ENCODE measurements at regions not wholly inside any gene's neighbourhood (a gene's known extent, or its start where the extent isn't known, plus 50 kb on each side); places are given as distances from the start of the nearest gene placed in this dataset.

DNA sequence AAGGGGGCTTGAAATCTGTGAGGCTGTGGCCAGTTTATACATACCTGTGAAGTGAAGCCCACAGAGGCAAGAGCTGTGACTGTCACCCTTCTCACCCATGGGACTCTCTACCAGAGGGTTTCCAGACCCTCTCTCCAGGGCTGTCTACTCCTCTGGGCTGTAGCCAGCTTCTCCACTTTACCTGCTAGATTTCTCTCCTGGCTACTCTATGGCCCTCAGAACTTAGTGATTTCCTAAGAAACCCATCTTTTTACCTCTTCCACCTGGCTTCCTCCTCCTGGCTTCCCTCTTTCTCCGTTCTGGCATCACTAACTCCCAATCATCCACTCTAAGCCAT, 78.0 kb downstream of the SEC61B start:
- Histone ChIP-seq H3K27me3 (no peaks in the 10 kb centered on the region), H3K4me1 (peaks cover 18 to 33% (median 26%) of the 10 kb centered on the region in 10 experiments), H3K4me3 (no peak overlapping the region), H3K4me2 (no peak overlapping the region), H3K27ac (no peak overlapping the region), H4K20me1 (no peaks in the 10 kb centered on the region), H3K9me3 (replicated peaks in 1 of 11) (no peaks in the 10 kb centered on the region), H3K36me3 (no peaks in the 10 kb centered on the region), H3K9ac (no peak overlapping the region)
- TF ChIP-seq Cebpa-rat (IDR thresholded peaks at IDR 0.05), result no peak

DNA sequence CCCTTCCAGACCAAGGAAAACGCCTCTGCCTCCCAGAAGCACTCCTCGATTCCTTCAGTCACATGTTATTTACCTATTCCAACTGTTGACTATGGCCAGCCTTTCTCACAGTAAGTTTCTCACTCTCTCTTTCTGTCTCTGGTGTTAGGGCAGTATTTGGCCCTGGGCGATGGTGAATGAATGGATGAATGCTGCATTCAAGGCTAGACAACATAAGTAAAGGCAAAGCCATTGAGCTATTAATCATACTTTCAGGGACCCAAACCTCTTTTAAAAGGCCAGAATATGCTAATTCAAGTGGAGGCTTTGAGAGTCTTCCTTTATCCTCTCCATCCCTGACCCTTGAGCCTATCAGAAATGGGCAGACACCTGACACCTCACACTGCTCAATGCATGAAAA, 78.5 kb downstream of the SEC61B start:
- H3K36me3 ChIP-seq, result no peaks in the 10 kb centered on the region
- H3K9ac ChIP-seq, result no peak overlapping the region
- H3K27ac ChIP-seq, result no peak overlapping the region
- TF ChIP-seq Cebpa-rat (IDR thresholded peaks at IDR 0.05), result no peak
- H3K4me3 ChIP-seq, result no peak overlapping the region
- H3K9me3 ChIP-seq (replicated peaks in 1 of 11), result no peaks in the 10 kb centered on the region
- H3K4me1 ChIP-seq, result peaks cover 13 to 28% (median 20%) of the 10 kb centered on the region in 10 experiments
- H3K27me3 ChIP-seq, result no peaks in the 10 kb centered on the region
- H3K4me2 ChIP-seq, result no peak overlapping the region
- no peaks in the 10 kb centered on the region for H4K20me1 ChIP-seq

DNA sequence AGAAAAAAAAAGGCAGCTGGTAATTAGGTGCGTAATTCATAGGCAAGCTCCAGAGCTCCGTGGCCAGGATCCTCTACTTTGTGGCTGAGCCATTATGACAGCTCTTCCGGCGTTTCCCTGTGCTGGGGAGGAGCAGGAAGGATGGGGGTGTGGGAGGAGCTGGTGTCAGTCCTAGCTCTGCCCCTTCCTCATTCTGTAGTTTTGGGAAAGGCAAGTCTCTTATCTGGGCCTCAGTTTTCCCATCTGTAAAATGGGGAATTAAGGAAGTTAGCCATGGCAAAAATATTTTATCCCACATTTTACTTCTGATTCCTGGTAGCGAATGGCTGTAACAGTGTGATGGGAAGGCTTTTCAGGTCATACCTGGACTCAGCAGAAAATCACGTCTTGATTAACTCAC, 81.1 kb downstream of the SEC61B start:
- no peaks in the 10 kb centered on the region for H3K27me3 ChIP-seq
- TF ChIP-seq Cebpa-rat (IDR thresholded peaks at IDR 0.05), result no peak
- no peaks in the 10 kb centered on the region for H3K36me3 ChIP-seq
- H3K9ac ChIP-seq, result no peak overlapping the region
- no peak overlapping the region for H3K4me3 ChIP-seq
- no peak overlapping the region for H3K4me2 ChIP-seq
- H4K20me1 ChIP-seq, result no peaks in the 10 kb centered on the region
- H3K4me1 ChIP-seq, result peaks cover 0 to 4% (median 0%) of the 10 kb centered on the region in 10 experiments; a peak in 1 of 20 replicates
- no peak overlapping the region for H3K27ac ChIP-seq
- H3K9me3 ChIP-seq (replicated peaks in 1 of 11), result no peaks in the 10 kb centered on the region

GRCh38 chr9:99305124-99305523, 83.0 kb downstream of the SEC61B start:
- Histone ChIP-seq H3K4me1 (peaks cover 0 to 7% (median 0%) of the 10 kb centered on the region in 10 experiments; a peak in 6 of 20 replicates), H3K4me2 (no peak overlapping the region)

DNA sequence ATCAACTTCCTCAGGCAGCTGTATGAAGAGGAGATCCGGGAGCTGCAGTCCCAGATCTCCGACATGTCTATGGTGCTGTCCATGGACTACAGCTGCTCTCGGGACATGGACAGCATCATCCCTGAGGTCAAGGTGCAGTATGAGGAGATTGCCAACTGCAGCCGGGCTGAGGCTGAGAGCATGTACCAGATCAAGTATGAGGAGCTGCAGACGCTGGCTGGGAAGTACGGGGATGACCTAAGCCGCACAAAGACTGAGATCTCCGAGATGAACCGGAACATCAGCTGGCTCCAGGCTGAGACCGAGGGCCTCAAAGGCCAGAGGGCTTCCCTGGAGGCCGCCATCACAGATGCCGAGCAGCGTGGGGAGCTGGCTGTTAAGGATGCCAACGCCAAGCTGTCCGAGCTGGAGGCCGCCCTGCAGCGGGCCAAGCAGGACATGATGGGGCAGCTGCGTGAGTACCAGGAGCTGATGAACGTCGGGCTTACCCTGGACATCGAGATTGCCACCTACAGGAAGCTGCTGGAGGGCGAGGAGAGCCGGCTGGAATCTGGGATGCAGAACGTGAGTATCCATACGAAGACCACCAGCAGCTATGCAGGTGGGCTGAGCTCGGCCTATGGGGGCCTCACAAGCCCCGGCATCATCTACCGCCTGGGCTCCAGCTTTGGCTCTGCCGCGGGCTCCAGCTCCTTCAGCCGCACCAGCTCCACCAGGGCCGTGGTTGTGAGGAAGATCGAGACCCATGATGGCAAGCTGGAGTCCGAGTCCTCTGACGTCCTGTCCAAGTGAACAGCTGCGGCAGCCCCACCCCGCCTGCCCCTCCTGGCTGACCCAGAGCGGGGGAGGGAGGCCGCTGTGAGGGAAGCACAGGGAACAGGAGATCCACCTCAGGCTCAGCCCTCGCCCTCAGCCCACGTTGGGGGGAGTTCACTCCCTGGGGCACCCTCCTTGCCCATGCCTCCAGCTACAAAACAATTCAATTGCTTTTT, 84.0 kb downstream of the SEC61B start:
- Histone ChIP-seq H3K9me3 (replicated peaks in 1 of 11) (no peaks in the 10 kb centered on the region), H3K27me3 (no peaks in the 10 kb centered on the region), H4K20me1 (no peaks in the 10 kb centered on the region), H3K36me3 (no peaks in the 10 kb centered on the region), H3K27ac (no peak overlapping the region), H3K4me1 (peaks cover 0 to 7% (median 0%) of the 10 kb centered on the region in 10 experiments; a peak in 6 of 20 replicates), H3K9ac (no peak overlapping the region), H3K4me2 (no peak overlapping the region), H3K4me3 (no peak overlapping the region)
- no peak for TF ChIP-seq Cebpa-rat (IDR thresholded peaks at IDR 0.05)

More at GRCh38 chr9:99305124-99305523, 83.0 kb downstream of the SEC61B start:
- Histone ChIP-seq H3K9ac (no peak overlapping the region), H3K9me3 (replicated peaks in 1 of 11) (no peaks in the 10 kb centered on the region), H4K20me1 (no peaks in the 10 kb centered on the region), H3K36me3 (no peaks in the 10 kb centered on the region), H3K27ac (no peak overlapping the region), H3K27me3 (no peaks in the 10 kb centered on the region), H3K4me3 (no peak overlapping the region)
- no peak for TF ChIP-seq Cebpa-rat (IDR thresholded peaks at IDR 0.05)

DNA sequence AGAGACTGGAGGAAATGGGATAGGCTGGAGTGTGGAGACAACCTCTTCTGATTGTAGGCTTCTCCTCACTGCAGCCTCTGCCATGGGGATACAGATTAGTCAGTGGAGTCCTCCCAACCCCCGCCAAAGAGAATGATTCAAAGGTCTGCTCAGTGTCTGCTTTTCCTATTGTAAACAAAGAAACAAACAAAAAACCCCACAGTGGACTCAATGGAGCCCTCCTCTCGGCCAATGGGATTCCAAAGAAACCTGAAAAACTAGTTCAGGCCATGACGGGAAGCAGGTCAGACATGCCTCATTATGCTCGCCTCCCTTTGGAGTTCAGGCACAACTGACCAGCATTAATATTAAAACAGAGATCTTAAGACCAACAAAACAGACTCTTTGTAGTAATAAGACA, 85.8 kb downstream of the SEC61B start:
- Histone ChIP-seq H3K9me3 (replicated peaks in 1 of 11) (peaks cover 0 to 5% (median 0%) of the 10 kb centered on the region in 11 experiments; a peak in 3 of 22 replicates), H3K4me2 (no peak overlapping the region), H3K4me3 (no peak overlapping the region), H3K36me3 (no peaks in the 10 kb centered on the region), H3K27me3 (no peaks in the 10 kb centered on the region), H4K20me1 (no peaks in the 10 kb centered on the region), H3K9ac (no peak overlapping the region), H3K27ac (no peak overlapping the region), H3K4me1 (peaks cover 0 to 7% (median 0%) of the 10 kb centered on the region in 10 experiments; a peak in 6 of 20 replicates)
- TF ChIP-seq Cebpa-rat (IDR thresholded peaks at IDR 0.05), result no peak

GRCh38 chr9:99309141-99309939, 87.3 kb downstream of the SEC61B start:
- H3K4me2 ChIP-seq, result peak overlapping the region in 6 of 11 experiments; percentile 7 to 39 (median 23); a peak in 8 of 22 replicates
- no peaks in the 10 kb centered on the region for H3K27me3 ChIP-seq
- H3K9me3 ChIP-seq (replicated peaks in 1 of 11), result peaks cover 0 to 5% (median 0%) of the 10 kb centered on the region in 11 experiments; a peak in 3 of 22 replicates
- peaks cover 0 to 7% (median 0%) of the 10 kb centered on the region in 10 experiments; a peak in 6 of 20 replicates for H3K4me1 ChIP-seq
- no peak overlapping the region for H3K27ac ChIP-seq
- H3K9ac ChIP-seq, result no peak overlapping the region
- H3K4me3 ChIP-seq, result no peak overlapping the region
- H3K36me3 ChIP-seq, result no peaks in the 10 kb centered on the region
- no peak for TF ChIP-seq Cebpa-rat (IDR thresholded peaks at IDR 0.05)
- no peaks in the 10 kb centered on the region for H4K20me1 ChIP-seq

DNA sequence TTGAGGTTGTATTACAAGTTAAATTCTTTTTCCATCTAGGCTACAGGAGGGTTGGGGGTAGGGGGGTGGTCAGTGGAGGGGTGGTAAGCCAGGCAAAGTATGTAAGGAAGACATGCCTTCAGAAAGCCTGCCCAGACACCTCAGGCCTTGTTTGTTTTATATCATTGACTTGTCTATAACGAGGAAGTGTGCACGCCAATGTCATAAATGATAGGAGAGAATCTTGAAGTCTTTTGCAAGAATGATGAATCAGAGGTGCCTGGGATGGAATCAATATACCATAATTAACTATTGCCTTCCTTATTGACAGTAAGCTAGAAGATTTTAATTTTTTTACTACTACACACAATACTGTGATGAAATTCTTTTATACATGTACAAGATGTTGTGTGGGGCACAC, 90.7 kb downstream of the SEC61B start:
- H3K27me3 ChIP-seq, result no peaks in the 10 kb centered on the region
- H3K36me3 ChIP-seq, result no peaks in the 10 kb centered on the region
- peaks cover 0 to 7% (median 0%) of the 10 kb centered on the region in 10 experiments; a peak in 6 of 20 replicates for H3K4me1 ChIP-seq
- no peak overlapping the region for H3K9ac ChIP-seq
- H3K4me2 ChIP-seq, result no peak overlapping the region
- peaks cover 0 to 5% (median 0%) of the 10 kb centered on the region in 11 experiments; a peak in 3 of 22 replicates for H3K9me3 ChIP-seq (replicated peaks in 1 of 11)
- no peak overlapping the region for H3K27ac ChIP-seq
- TF ChIP-seq Cebpa-rat (IDR thresholded peaks at IDR 0.05), result no peak
- H4K20me1 ChIP-seq, result no peaks in the 10 kb centered on the region
- no peak overlapping the region for H3K4me3 ChIP-seq

DNA sequence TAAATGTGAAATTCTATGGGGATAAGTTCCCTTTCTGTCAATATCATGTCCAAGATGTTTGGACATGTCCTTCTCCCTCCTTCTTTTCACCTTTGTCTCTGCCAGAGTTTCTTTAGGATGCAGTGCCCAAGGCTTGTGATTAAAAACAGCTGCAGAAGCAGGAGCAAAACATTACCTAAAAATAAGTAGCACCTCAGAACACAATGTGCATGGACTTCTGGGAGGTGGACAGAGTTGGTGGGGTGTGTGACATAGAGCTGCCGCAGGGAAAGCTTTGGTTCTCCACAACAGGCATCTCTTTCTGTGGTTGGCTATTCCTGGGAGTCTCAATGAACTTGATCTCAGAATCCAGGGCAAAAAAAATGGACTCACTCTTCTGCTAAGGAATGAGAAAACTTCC, 97.0 kb downstream of the SEC61B start:
- Histone ChIP-seq H3K4me3 (no peak overlapping the region), H3K9ac (no peak overlapping the region), H3K4me1 (no peaks in the 10 kb centered on the region), H3K9me3 (replicated peaks in 1 of 11) (no peaks in the 10 kb centered on the region), H4K20me1 (no peaks in the 10 kb centered on the region), H3K4me2 (no peak overlapping the region), H3K27ac (no peak overlapping the region), H3K36me3 (no peaks in the 10 kb centered on the region), H3K27me3 (no peaks in the 10 kb centered on the region)
- TF ChIP-seq Cebpa-rat (IDR thresholded peaks at IDR 0.05), result no peak
